ENCODE measurements at regions not wholly inside any gene's neighbourhood (a gene's known extent, or its start where the extent isn't known, plus 50 kb on each side); places are given as distances from the start of the nearest gene placed in this dataset.
A peak's percentile ranks its signal among the peaks of the same experiment; 100 is the strongest.

DNA sequence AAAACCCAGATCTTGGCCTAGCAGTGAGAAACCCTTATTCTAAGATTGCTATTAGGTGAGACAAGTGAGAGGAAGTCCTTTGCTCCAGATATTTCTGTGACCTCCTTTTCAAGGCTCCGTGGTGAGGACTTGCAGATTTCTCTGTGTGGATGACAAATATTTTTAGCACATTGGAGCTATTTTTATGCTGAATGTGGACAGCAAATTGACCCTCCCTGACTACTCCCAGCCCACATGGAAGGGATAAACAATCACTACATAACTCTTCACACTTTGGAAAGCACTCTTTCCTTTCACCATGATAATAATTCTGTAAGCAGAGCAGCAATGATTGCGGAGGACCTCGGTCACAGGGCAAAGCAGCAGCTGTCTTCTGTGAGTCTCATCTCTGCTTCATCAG, 88.0 kb upstream of the ADGRF1 start:
- Histone ChIP-seq H3K9ac (ENCODE audit: low read depth in 1 of 3, low read length in 3 of 3) (no peak overlapping the region), H3K9me3 (ENCODE audit: control insufficient read depth in 3 of 3, low read length in 3 of 3) (no peaks in the 10 kb centered on the region), H3K36me3 (ENCODE audit: control insufficient read depth in 3 of 3, insufficient read depth in 3 of 3, low read length in 3 of 3) (no peaks in the 10 kb centered on the region), H3K27me3 (ENCODE audit: control insufficient read depth in 3 of 3, insufficient read depth in 3 of 3, low read length in 3 of 3) (no peaks in the 10 kb centered on the region), H3K4me3 (ENCODE audit: low read length in 3 of 3) (peak overlapping the region in 2 of 3 donors; percentile 13 to 30), H3K27ac (ENCODE audit: low read depth, low read length) (peak overlapping the region; percentile 46), H3K4me1 (ENCODE audit: control insufficient read depth in 3 of 3, insufficient read depth in 3 of 3, low read length in 3 of 3) (peaks cover 17 to 32% (median 27%) of the 10 kb centered on the region in 3 donors)

DNA sequence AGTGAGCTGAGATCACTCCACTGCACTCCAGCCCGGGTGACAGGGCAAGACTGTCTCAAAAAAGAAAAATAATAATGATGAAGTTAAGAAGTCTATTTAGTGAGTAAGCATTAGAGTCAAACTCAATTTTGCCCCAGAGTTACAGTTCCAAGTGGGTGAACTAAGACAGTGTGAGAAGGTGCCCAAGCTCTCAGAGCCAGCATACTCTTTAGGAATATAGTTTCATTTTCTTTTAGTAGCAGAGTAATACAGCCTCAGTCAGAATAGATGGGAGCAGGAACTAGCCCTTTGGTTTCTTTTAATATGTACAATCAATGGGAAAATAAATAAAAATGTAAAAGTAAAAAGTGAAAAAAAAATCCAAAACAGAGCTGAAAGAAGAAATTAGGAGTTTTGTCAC, 87.0 kb upstream of the ADGRF1 start:
- no peak overlapping the region for H3K4me3 ChIP-seq (ENCODE audit: low read length in 3 of 3)
- H3K27ac ChIP-seq (ENCODE audit: low read depth, low read length), result no peak overlapping the region
- no peaks in the 10 kb centered on the region for H3K9me3 ChIP-seq (ENCODE audit: control insufficient read depth in 3 of 3, low read length in 3 of 3)
- H3K36me3 ChIP-seq (ENCODE audit: control insufficient read depth in 3 of 3, insufficient read depth in 3 of 3, low read length in 3 of 3), result no peaks in the 10 kb centered on the region
- no peak overlapping the region for H3K9ac ChIP-seq (ENCODE audit: low read depth in 1 of 3, low read length in 3 of 3)
- no peaks in the 10 kb centered on the region for H3K27me3 ChIP-seq (ENCODE audit: control insufficient read depth in 3 of 3, insufficient read depth in 3 of 3, low read length in 3 of 3)
- peaks cover 15 to 24% (median 22%) of the 10 kb centered on the region in 3 donors for H3K4me1 ChIP-seq (ENCODE audit: control insufficient read depth in 3 of 3, insufficient read depth in 3 of 3, low read length in 3 of 3)

DNA sequence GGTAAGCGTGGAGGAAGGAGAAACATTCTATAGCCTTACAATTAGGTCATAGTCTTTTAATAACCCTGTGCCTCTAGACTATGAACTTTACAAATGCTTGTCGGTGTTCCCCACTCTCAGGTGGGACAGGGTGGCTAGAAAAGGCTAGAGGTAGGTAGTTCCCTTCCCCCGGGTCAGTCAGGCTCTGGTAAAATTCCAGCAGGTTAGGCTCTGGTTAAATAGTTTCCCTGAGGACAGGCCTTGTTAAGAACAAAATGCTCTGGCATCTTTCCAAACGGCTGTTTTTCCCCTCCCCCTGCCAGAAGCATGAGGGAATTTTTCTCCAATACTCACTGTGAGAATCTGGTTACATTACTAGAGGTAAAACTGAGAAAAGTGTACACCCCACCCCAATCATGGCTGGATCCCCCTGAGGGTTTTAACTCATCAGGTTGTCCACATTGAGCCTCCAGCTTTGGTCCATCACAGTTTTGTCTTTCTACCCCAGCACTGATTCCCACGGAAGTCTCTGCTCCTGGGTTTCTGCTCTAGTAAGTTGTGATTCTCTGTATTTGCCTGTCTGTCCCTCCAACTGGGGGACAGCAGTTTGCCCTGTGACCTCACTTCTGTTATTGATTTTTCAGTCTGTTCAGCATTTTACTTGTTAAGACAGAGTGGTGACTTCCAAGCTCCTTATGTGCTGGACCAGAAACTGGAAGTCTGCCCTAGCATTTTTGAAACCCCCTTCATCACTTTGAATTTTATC, 84.7 kb upstream of the ADGRF1 start:
- Histone ChIP-seq H3K4me1 (ENCODE audit: control insufficient read depth in 3 of 3, insufficient read depth in 3 of 3, low read length in 3 of 3) (peaks cover 13 to 23% (median 22%) of the 10 kb centered on the region in 3 donors), H3K27me3 (ENCODE audit: control insufficient read depth in 3 of 3, insufficient read depth in 3 of 3, low read length in 3 of 3) (no peaks in the 10 kb centered on the region), H3K27ac (ENCODE audit: low read depth, low read length) (peak overlapping the region; percentile 44), H3K4me3 (ENCODE audit: low read length in 3 of 3) (no peak overlapping the region), H3K9ac (ENCODE audit: low read depth in 1 of 3, low read length in 3 of 3) (peak overlapping the region in 1 of 3 donors; percentile 2), H3K36me3 (ENCODE audit: control insufficient read depth in 3 of 3, insufficient read depth in 3 of 3, low read length in 3 of 3) (no peaks in the 10 kb centered on the region), H3K9me3 (ENCODE audit: control insufficient read depth in 3 of 3, low read length in 3 of 3) (no peaks in the 10 kb centered on the region)

DNA sequence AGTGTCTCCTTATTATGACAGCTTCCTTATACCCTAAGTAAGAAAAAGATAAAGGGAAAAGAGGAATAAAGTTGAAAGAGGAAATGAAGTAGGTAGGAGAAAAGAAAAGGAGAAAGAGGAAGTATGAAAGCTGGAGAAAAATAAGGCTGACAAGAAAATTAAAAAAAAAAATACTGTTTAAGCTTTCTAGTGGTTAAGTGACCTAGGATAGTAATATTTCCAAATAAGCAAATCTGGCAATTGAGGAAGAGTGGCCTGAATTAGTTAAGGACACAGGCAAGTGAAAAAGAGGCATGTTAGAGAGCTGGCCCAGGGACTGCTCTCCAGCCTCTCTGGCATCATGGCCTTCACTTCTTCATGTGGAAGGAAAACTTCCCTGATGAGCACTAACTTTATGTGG, 76.5 kb upstream of the ADGRF1 start:
- Histone ChIP-seq H3K4me3 (ENCODE audit: low read length in 3 of 3) (no peak overlapping the region), H3K9me3 (ENCODE audit: control insufficient read depth in 3 of 3, low read length in 3 of 3) (no peaks in the 10 kb centered on the region), H3K27me3 (ENCODE audit: control insufficient read depth in 3 of 3, insufficient read depth in 3 of 3, low read length in 3 of 3) (no peaks in the 10 kb centered on the region), H3K4me1 (ENCODE audit: control insufficient read depth in 3 of 3, insufficient read depth in 3 of 3, low read length in 3 of 3) (no peaks in the 10 kb centered on the region), H3K27ac (ENCODE audit: low read depth, low read length) (no peak overlapping the region), H3K36me3 (ENCODE audit: control insufficient read depth in 3 of 3, insufficient read depth in 3 of 3, low read length in 3 of 3) (no peaks in the 10 kb centered on the region), H3K9ac (ENCODE audit: low read depth in 1 of 3, low read length in 3 of 3) (no peak overlapping the region)

DNA sequence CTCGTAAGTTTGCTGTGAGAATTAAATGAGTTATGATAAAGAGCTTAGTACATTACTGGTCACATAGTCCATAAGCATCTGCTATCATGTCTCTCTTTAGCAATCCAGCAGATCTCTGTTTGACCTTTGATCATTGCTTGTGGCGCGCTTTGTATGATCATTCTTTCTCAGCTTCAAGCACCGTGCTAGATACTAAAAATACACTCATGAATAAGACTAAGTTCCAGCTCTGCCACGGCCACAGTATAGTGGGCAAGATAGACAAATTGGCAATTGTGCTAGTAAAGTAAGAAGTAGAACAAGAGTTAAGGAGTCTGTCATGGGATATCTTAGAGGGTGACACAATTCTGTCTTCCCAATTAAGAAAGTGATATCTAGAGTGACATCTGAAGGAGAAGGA, 75.2 kb upstream of the ADGRF1 start:
- Histone ChIP-seq H3K27ac (ENCODE audit: low read depth, low read length) (no peak overlapping the region), H3K9ac (ENCODE audit: low read depth in 1 of 3, low read length in 3 of 3) (no peak overlapping the region), H3K4me1 (ENCODE audit: control insufficient read depth in 3 of 3, insufficient read depth in 3 of 3, low read length in 3 of 3) (no peaks in the 10 kb centered on the region), H3K27me3 (ENCODE audit: control insufficient read depth in 3 of 3, insufficient read depth in 3 of 3, low read length in 3 of 3) (no peaks in the 10 kb centered on the region), H3K4me3 (ENCODE audit: low read length in 3 of 3) (no peak overlapping the region), H3K9me3 (ENCODE audit: control insufficient read depth in 3 of 3, low read length in 3 of 3) (no peaks in the 10 kb centered on the region), H3K36me3 (ENCODE audit: control insufficient read depth in 3 of 3, insufficient read depth in 3 of 3, low read length in 3 of 3) (no peaks in the 10 kb centered on the region)

DNA sequence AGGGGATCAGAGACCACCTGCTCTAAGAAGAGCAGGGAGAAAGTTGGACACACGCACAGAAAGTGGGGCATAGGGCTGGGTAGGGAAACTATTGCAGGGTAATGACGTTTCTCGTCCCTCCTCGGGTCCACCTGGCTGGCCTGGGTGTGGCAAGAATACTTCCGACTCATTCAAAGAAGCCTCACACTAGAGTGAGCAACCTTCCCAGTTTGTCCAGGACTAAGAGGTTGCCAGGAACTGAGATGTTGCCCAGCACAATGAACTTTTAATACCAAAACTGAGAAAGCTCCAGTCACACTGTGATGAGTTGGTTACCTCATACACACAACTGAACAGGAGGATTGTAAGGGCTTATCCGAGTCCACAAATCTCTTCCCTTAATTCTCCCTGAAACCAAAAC, 74.5 kb upstream of the ADGRF1 start:
- H3K27me3 ChIP-seq (ENCODE audit: control insufficient read depth in 3 of 3, insufficient read depth in 3 of 3, low read length in 3 of 3), result no peaks in the 10 kb centered on the region
- no peaks in the 10 kb centered on the region for H3K9me3 ChIP-seq (ENCODE audit: control insufficient read depth in 3 of 3, low read length in 3 of 3)
- no peak overlapping the region for H3K9ac ChIP-seq (ENCODE audit: low read depth in 1 of 3, low read length in 3 of 3)
- H3K27ac ChIP-seq (ENCODE audit: low read depth, low read length), result no peak overlapping the region
- H3K4me1 ChIP-seq (ENCODE audit: control insufficient read depth in 3 of 3, insufficient read depth in 3 of 3, low read length in 3 of 3), result no peaks in the 10 kb centered on the region
- H3K36me3 ChIP-seq (ENCODE audit: control insufficient read depth in 3 of 3, insufficient read depth in 3 of 3, low read length in 3 of 3), result no peaks in the 10 kb centered on the region
- no peak overlapping the region for H3K4me3 ChIP-seq (ENCODE audit: low read length in 3 of 3)

DNA sequence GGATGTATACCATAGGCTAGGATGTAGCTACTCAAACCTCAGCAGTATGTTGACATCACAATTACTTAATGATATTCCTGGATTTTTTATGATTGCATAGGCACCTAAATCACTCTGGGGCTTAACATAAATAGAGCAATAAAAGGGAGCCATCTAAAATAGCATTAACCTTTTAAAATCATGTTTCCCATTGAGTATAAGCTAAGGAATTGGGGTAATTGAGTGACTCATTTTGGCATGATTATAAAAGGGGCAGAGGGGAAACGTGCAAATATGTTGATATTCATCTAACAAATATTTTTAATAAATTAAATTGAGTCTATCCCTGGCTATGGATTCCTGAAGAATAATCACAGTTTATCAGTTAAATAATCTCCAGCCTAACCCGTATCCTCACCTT, 74.0 kb upstream of the ADGRF1 start:
- Histone ChIP-seq H3K36me3 (ENCODE audit: control insufficient read depth in 3 of 3, insufficient read depth in 3 of 3, low read length in 3 of 3) (no peaks in the 10 kb centered on the region), H3K27me3 (ENCODE audit: control insufficient read depth in 3 of 3, insufficient read depth in 3 of 3, low read length in 3 of 3) (no peaks in the 10 kb centered on the region), H3K9me3 (ENCODE audit: control insufficient read depth in 3 of 3, low read length in 3 of 3) (no peaks in the 10 kb centered on the region), H3K27ac (ENCODE audit: low read depth, low read length) (no peak overlapping the region), H3K9ac (ENCODE audit: low read depth in 1 of 3, low read length in 3 of 3) (no peak overlapping the region), H3K4me1 (ENCODE audit: control insufficient read depth in 3 of 3, insufficient read depth in 3 of 3, low read length in 3 of 3) (no peaks in the 10 kb centered on the region), H3K4me3 (ENCODE audit: low read length in 3 of 3) (no peak overlapping the region)

DNA sequence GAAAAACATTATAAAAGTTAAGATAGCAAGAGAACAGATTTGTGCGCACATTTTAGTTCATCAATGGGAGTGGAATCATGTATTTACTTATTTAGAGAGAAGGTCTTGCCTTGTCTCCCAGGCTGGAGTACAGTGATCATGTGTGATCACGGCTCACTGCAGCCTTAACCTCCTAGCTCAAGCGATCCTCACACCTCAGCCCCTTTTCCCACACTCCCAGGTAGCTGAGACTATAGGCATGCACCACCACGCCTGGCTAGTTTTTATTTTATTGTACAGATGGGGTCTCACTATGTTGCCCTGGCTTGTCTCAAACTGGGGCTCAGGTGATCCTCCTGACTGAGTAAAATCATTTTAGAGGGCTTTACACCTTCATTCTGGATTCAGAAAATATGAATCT, 72.3 kb upstream of the ADGRF1 start:
- H3K9me3 ChIP-seq (ENCODE audit: control insufficient read depth in 3 of 3, low read length in 3 of 3), result no peaks in the 10 kb centered on the region
- no peak overlapping the region for H3K27ac ChIP-seq (ENCODE audit: low read depth, low read length)
- H3K4me3 ChIP-seq (ENCODE audit: low read length in 3 of 3), result no peak overlapping the region
- no peak overlapping the region for H3K9ac ChIP-seq (ENCODE audit: low read depth in 1 of 3, low read length in 3 of 3)
- no peaks in the 10 kb centered on the region for H3K36me3 ChIP-seq (ENCODE audit: control insufficient read depth in 3 of 3, insufficient read depth in 3 of 3, low read length in 3 of 3)
- H3K4me1 ChIP-seq (ENCODE audit: control insufficient read depth in 3 of 3, insufficient read depth in 3 of 3, low read length in 3 of 3), result no peaks in the 10 kb centered on the region
- no peaks in the 10 kb centered on the region for H3K27me3 ChIP-seq (ENCODE audit: control insufficient read depth in 3 of 3, insufficient read depth in 3 of 3, low read length in 3 of 3)

DNA sequence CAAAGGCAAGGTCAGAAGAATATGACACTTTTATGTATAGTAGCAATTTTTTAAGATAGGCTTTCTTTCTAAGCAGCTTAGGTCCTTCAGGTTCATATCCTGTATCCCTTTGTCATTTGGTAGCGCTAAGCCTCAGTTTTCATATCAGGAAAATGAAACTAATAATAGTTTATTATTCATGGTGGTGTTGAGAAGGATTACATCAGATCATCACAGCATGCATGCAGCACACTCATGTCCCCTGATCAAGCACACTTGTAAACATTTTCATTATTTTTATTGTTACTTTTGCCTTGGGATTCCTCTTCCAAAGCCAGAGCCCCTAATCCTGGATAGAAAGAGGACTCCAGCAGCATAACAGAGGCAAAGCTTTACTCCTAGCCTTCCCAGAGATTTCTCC, 70.2 kb upstream of the ADGRF1 start:
- H3K27me3 ChIP-seq (ENCODE audit: control insufficient read depth in 3 of 3, insufficient read depth in 3 of 3, low read length in 3 of 3), result no peaks in the 10 kb centered on the region
- H3K4me3 ChIP-seq (ENCODE audit: low read length in 3 of 3), result no peak overlapping the region
- H3K4me1 ChIP-seq (ENCODE audit: control insufficient read depth in 3 of 3, insufficient read depth in 3 of 3, low read length in 3 of 3), result no peaks in the 10 kb centered on the region
- H3K36me3 ChIP-seq (ENCODE audit: control insufficient read depth in 3 of 3, insufficient read depth in 3 of 3, low read length in 3 of 3), result no peaks in the 10 kb centered on the region
- H3K9ac ChIP-seq (ENCODE audit: low read depth in 1 of 3, low read length in 3 of 3), result no peak overlapping the region
- no peaks in the 10 kb centered on the region for H3K9me3 ChIP-seq (ENCODE audit: control insufficient read depth in 3 of 3, low read length in 3 of 3)
- no peak overlapping the region for H3K27ac ChIP-seq (ENCODE audit: low read depth, low read length)

DNA sequence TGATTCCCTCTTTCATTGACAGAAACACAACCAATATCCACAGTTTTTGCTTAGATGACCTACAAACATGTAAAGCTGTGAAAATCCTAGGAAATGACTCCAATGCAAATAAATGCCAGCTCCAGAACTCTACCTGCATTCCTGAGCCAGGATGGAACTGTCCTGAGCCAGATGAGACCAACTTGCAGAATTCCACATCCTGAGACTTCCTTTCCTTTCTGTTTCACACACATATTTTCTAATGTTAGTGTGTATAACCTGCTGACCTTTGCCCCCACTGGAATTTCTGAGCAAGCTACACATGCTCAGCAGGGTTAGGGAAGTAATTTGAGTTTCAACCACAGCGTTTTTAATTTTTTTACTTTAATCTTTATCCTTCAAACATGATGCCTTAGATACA, 69.6 kb upstream of the ADGRF1 start:
- Histone ChIP-seq H3K9me3 (ENCODE audit: control insufficient read depth in 3 of 3, low read length in 3 of 3) (no peaks in the 10 kb centered on the region), H3K4me1 (ENCODE audit: control insufficient read depth in 3 of 3, insufficient read depth in 3 of 3, low read length in 3 of 3) (no peaks in the 10 kb centered on the region), H3K4me3 (ENCODE audit: low read length in 3 of 3) (no peak overlapping the region), H3K27ac (ENCODE audit: low read depth, low read length) (no peak overlapping the region), H3K9ac (ENCODE audit: low read depth in 1 of 3, low read length in 3 of 3) (no peak overlapping the region), H3K36me3 (ENCODE audit: control insufficient read depth in 3 of 3, insufficient read depth in 3 of 3, low read length in 3 of 3) (no peaks in the 10 kb centered on the region), H3K27me3 (ENCODE audit: control insufficient read depth in 3 of 3, insufficient read depth in 3 of 3, low read length in 3 of 3) (no peaks in the 10 kb centered on the region)

Data from skeletal muscle tissue (tissue), 3 donors.